HEK293 (cell line): ENCODE measurements at regions not wholly inside any gene's neighbourhood (a gene's known extent, or its start where the extent isn't known, plus 50 kb on each side); places are given as distances from the start of the nearest gene placed in this dataset.

ENCODE experiments used
- CTCF ChIA-PET: fragments of 350-600 bp; formaldehyde crosslinking; extraction: SDS; loops from one replicate; lab custom pipeline; 2021; ENCODE audit warnings: antibody characterized with exemption; lab: Yijun Ruan, JAX
- POLR2A ChIA-PET: fragments of 300-600 bp; formaldehyde crosslinking; extraction: SDS; loops from one replicate; lab custom pipeline; 2020; ENCODE audit warnings: antibody characterized with exemption, inconsistent platforms; lab: Yijun Ruan, JAX
- H3K27ac ChIP-seq: fragments of 200-500 bp; sonication (Bioruptor generic); 2 replicates; pipeline ENCODE4 v1.5.1; 2014; ENCODE audit warnings: low read depth, low read length, control low read depth, inconsistent platforms; ENCODE audit errors: extremely low read depth
- H3K36me3 ChIP-seq, 2 experiments: fragments of 200-500 bp in 1 of 2; sonication (Bioruptor generic) in 1 of 2; 1 replicate in 1 of 2; 2 replicates in 1 of 2; pipeline ENCODE4 v1.5.1; 2014 to 2017; ENCODE audit warnings: inconsistent platforms in 2 of 2, low read length in 2 of 2; ENCODE audit not compliant: control insufficient read depth in 2 of 2, insufficient read depth in 1 of 2
- H3K4me1 ChIP-seq: fragments of 200-500 bp; sonication (Bioruptor generic); 2 replicates; pipeline ENCODE4 v1.5.1; 2014; ENCODE audit warnings: mild to moderate bottlenecking, low read length, inconsistent platforms; ENCODE audit not compliant: control insufficient read depth, insufficient read depth
- H3K4me3 ChIP-seq: 2 replicates; pipeline ENCODE4 v1.5.1; 2011; ENCODE audit warnings: low read depth, mild to moderate bottlenecking, control low read depth, low read length, moderate library complexity
- H3K9me3 ChIP-seq: fragments of 200-500 bp; sonication (Bioruptor generic); 2 replicates; pipeline ENCODE4 v1.5.1; 2014; ENCODE audit warnings: low read depth, low read length, inconsistent platforms; ENCODE audit not compliant: control insufficient read depth, insufficient read depth
- ELK4 ChIP-seq: IDR thresholded peaks from 2 replicates; pipeline ENCODE4 v1.6.1; 2011; ENCODE audit warnings: mild to moderate bottlenecking, low read depth, low read length, borderline replicate concordance
- HOXD13 ChIP-seq: sonication (generic); formaldehyde crosslinking; IDR thresholded peaks from 2 replicates; pipeline ENCODE4 v1.8.0; 2022; ENCODE audit warnings: missing genetic modification reagents, borderline replicate concordance
- IKZF3 ChIP-seq: fragments of 450-650 bp; IDR thresholded peaks from 2 replicates; pipeline ENCODE4 v1.5.0; 2018; ENCODE audit warnings: missing biosample characterization, mild to moderate bottlenecking, missing genetic modification characterization, moderate library complexity
- KLF1 ChIP-seq: fragments of 450-650 bp; formaldehyde crosslinking; IDR thresholded peaks from 2 replicates; pipeline ENCODE4 v1.5.1; 2016; ENCODE audit warnings: missing biosample characterization, missing genetic modification characterization
- MZF1 ChIP-seq: fragments of 450-650 bp; formaldehyde crosslinking; IDR thresholded peaks from 2 replicates; pipeline ENCODE4 v1.5.1; 2017; ENCODE audit warnings: missing biosample characterization, missing genetic modification characterization, borderline replicate concordance
- OSR2 ChIP-seq: fragments of 450-650 bp; formaldehyde crosslinking; IDR thresholded peaks from 2 replicates; pipeline ENCODE4 v1.5.1; 2016; ENCODE audit warnings: missing biosample characterization, missing genetic modification characterization
- PRDM1 ChIP-seq: fragments of 450-650 bp; formaldehyde crosslinking; IDR thresholded peaks from 2 replicates; pipeline ENCODE4; 2016; ENCODE audit warnings: missing biosample characterization, missing genetic modification characterization
- PRDM6 ChIP-seq: fragments of 450-650 bp; formaldehyde crosslinking; IDR thresholded peaks from 2 replicates; pipeline ENCODE4 v1.5.1; 2017; ENCODE audit warnings: missing biosample characterization, missing genetic modification characterization
- ZEB2 ChIP-seq: fragments of 450-650 bp; formaldehyde crosslinking; IDR thresholded peaks from 2 replicates; pipeline ENCODE4 v1.5.1; 2016; ENCODE audit warnings: missing biosample characterization, missing genetic modification characterization
- ZNF10 ChIP-seq: fragments of 450-650 bp; formaldehyde crosslinking; IDR thresholded peaks from 2 replicates; pipeline ENCODE4 v1.5.1; 2017; ENCODE audit warnings: missing biosample characterization, missing genetic modification characterization
- ZNF133 ChIP-seq: fragments of 450-650 bp; formaldehyde crosslinking; IDR thresholded peaks from 2 replicates; pipeline ENCODE4 v1.5.1; 2016; ENCODE audit warnings: missing biosample characterization, missing genetic modification characterization
- ZNF140 ChIP-seq: fragments of 450-650 bp; formaldehyde crosslinking; IDR thresholded peaks from 2 replicates; pipeline ENCODE4 v1.5.1; 2016; ENCODE audit warnings: missing biosample characterization, missing genetic modification characterization
- ZNF155 ChIP-seq: fragments of 450-650 bp; formaldehyde crosslinking; IDR thresholded peaks from 2 replicates; pipeline ENCODE4 v1.5.1; 2016; ENCODE audit warnings: missing biosample characterization, missing genetic modification characterization
- ZNF157 ChIP-seq: fragments of 450-650 bp; formaldehyde crosslinking; IDR thresholded peaks from 2 replicates; pipeline ENCODE4 v1.5.1; 2016; ENCODE audit warnings: missing biosample characterization, missing genetic modification characterization
- ZNF184 ChIP-seq: fragments of 450-650 bp; IDR thresholded peaks from 2 replicates; pipeline ENCODE4 v1.5.1; 2018; ENCODE audit warnings: missing biosample characterization, mild to moderate bottlenecking, missing genetic modification characterization
- ZNF549 ChIP-seq: fragments of 450-650 bp; IDR thresholded peaks from 2 replicates; pipeline ENCODE4 v1.5.1; 2018; ENCODE audit warnings: missing biosample characterization, missing genetic modification characterization, mild to moderate bottlenecking, inconsistent platforms, moderate library complexity
- ZNF768 ChIP-seq: fragments of 450-650 bp; formaldehyde crosslinking; IDR thresholded peaks from 2 replicates; pipeline ENCODE4 v1.5.1; 2018; ENCODE audit warnings: missing biosample characterization, mild to moderate bottlenecking, missing genetic modification characterization
- TF ChIP-seq, protein P1 (sequence below): fragments of 450-650 bp; formaldehyde crosslinking; IDR thresholded peaks from 2 replicates; pipeline ENCODE4 v1.5.1; 2016; ENCODE audit warnings: missing biosample characterization, missing genetic modification characterization
- TF ChIP-seq, protein P2 (sequence below): sonication (generic); formaldehyde crosslinking; IDR thresholded peaks from 2 replicates; pipeline ENCODE4 v1.8.1; 2022; ENCODE audit warnings: mild to moderate bottlenecking, moderate library complexity, missing genetic modification reagents
- TF ChIP-seq, protein P3 (sequence below): fragments of 450-650 bp; formaldehyde crosslinking; IDR thresholded peaks from 2 replicates; pipeline ENCODE4 v1.5.1; 2016; ENCODE audit warnings: missing biosample characterization, missing genetic modification characterization

DNA sequence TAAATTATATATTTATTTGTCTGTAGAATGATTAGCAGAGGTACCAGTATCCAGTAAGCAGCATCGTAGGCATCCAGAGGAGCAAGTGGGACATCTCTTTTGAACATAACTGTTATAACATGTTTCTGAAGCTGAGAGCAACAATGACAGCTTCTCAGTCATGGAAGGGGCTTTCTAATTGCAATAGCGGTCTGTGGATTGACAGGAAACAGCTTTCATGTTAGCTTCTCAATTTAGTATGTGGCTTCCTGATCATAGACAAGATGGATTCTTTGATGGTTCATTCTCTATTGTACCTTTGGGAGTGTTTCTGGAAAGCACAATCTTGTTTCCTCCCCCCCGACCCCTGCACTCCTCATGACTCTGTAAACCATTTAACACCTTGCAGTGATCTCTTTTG, 434.6 kb upstream of the GNPDA2 start:
- H3K9me3 ChIP-seq = no peaks in the 10 kb centered on the region
- no peak overlapping the region for H3K27ac ChIP-seq
- no peak overlapping the region for H3K4me3 ChIP-seq
- H3K4me1 ChIP-seq = no peaks in the 10 kb centered on the region
- TF ChIP-seq ZNF133 (tag by site-specific recombination) = no peak
- TF ChIP-seq ELK4 = no peak
- no peak for TF ChIP-seq ZNF10 (tag by site-specific recombination)
- no peak for TF ChIP-seq HOXD13 (CRISPR knock-in tag)
- no peak for TF ChIP-seq IKZF3
- TF ChIP-seq, protein P1, sequence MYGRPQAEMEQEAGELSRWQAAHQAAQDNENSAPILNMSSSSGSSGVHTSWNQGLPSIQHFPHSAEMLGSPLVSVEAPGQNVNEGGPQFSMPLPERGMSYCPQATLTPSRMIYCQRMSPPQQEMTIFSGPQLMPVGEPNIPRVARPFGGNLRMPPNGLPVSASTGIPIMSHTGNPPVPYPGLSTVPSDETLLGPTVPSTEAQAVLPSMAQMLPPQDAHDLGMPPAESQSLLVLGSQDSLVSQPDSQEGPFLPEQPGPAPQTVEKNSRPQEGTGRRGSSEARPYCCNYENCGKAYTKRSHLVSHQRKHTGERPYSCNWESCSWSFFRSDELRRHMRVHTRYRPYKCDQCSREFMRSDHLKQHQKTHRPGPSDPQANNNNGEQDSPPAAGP (tag by site-specific recombination) = no peak
- TF ChIP-seq ZNF184 = no peak
- TF ChIP-seq ZEB2 (tag by site-specific recombination) = no peak
- TF ChIP-seq, protein P2, sequence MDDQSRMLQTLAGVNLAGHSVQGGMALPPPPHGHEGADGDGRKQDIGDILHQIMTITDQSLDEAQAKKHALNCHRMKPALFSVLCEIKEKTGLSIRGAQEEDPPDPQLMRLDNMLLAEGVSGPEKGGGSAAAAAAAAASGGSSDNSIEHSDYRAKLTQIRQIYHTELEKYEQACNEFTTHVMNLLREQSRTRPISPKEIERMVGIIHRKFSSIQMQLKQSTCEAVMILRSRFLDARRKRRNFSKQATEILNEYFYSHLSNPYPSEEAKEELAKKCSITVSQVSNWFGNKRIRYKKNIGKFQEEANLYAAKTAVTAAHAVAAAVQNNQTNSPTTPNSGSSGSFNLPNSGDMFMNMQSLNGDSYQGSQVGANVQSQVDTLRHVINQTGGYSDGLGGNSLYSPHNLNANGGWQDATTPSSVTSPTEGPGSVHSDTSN (CRISPR knock-in tag) = no peak
- no peak for TF ChIP-seq MZF1
- TF ChIP-seq, all 188 proteins: peak for 0
- no peaks in the 10 kb centered on the region for H3K36me3 ChIP-seq
- CTCF ChIA-PET = no interaction called here
- POLR2A ChIA-PET = no interaction called here

GRCh38 chr4:45155081-45155777, 428.9 kb upstream of the GNPDA2 start:
- ChIA-PET POLR2A (no interaction called here), CTCF (no interaction called here)
- no peak for TF ChIP-seq IKZF3
- TF ChIP-seq, protein P3, sequence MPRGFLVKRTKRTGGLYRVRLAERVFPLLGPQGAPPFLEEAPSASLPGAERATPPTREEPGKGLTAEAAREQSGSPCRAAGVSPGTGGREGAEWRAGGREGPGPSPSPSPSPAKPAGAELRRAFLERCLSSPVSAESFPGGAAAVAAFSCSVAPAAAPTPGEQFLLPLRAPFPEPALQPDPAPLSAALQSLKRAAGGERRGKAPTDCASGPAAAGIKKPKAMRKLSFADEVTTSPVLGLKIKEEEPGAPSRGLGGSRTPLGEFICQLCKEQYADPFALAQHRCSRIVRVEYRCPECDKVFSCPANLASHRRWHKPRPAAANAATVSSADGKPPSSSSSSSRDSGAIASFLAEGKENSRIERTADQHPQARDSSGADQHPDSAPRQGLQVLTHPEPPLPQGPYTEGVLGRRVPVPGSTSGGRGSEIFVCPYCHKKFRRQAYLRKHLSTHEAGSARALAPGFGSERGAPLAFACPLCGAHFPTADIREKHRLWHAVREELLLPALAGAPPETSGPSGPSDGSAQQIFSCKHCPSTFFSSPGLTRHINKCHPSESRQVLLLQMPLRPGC = no peak
- no peak for TF ChIP-seq ZNF157 (tag by site-specific recombination)
- no peak for TF ChIP-seq PRDM6 (tag by site-specific recombination)
- Histone ChIP-seq H3K36me3 (no peaks in the 10 kb centered on the region), H3K4me1 (no peaks in the 10 kb centered on the region), H3K4me3 (no peak overlapping the region), H3K9me3 (no peaks in the 10 kb centered on the region), H3K27ac (no peak overlapping the region)

- ChIA-PET POLR2A (no interaction called here), CTCF (no interaction called here)
- H3K4me3 ChIP-seq = no peak overlapping the region
- H3K9me3 ChIP-seq = no peaks in the 10 kb centered on the region
- H3K36me3 ChIP-seq = no peaks in the 10 kb centered on the region
- no peak for TF ChIP-seq ZNF768 (tag by site-specific recombination)
- TF ChIP-seq PRDM1 (tag by site-specific recombination) = no peak
- no peak for TF ChIP-seq ZNF140 (tag by site-specific recombination)
- no peak for TF ChIP-seq KLF1 (tag by site-specific recombination)
- TF ChIP-seq ZNF155 (tag by site-specific recombination) = no peak
- TF ChIP-seq ZNF549 (tag by site-specific recombination) = no peak
- no peak for TF ChIP-seq OSR2 (tag by site-specific recombination)
- no peaks in the 10 kb centered on the region for H3K4me1 ChIP-seq
- H3K27ac ChIP-seq = no peak overlapping the region
Observed at GRCh38 chr4:45147866-45148265, 421.5 kb upstream of the GNPDA2 start.
